PC-9 (cell line): ENCODE measurements at regions not wholly inside any gene's neighbourhood (a gene's known extent, or its start where the extent isn't known, plus 50 kb on each side); places are given as distances from the start of the nearest gene placed in this dataset.

Experiments used
- EZH2 ChIP-seq: fragments of 200-600 bp; sonication (generic); IDR thresholded peaks from 2 replicates; pipeline ENCODE4 v1.8.0; 2017; ENCODE audit warnings: antibody characterized with exemption, low read depth
- TF ChIP-seq, protein P1 (sequence below): fragments of 200-600 bp; sonication (generic); conservative IDR thresholded peaks from 2 replicates; pipeline ENCODE4 v1.6.1; 2017; ENCODE audit warnings: mixed run types, antibody characterized with exemption, mild to moderate bottlenecking, moderate library complexity

- TF ChIP-seq, protein P1, sequence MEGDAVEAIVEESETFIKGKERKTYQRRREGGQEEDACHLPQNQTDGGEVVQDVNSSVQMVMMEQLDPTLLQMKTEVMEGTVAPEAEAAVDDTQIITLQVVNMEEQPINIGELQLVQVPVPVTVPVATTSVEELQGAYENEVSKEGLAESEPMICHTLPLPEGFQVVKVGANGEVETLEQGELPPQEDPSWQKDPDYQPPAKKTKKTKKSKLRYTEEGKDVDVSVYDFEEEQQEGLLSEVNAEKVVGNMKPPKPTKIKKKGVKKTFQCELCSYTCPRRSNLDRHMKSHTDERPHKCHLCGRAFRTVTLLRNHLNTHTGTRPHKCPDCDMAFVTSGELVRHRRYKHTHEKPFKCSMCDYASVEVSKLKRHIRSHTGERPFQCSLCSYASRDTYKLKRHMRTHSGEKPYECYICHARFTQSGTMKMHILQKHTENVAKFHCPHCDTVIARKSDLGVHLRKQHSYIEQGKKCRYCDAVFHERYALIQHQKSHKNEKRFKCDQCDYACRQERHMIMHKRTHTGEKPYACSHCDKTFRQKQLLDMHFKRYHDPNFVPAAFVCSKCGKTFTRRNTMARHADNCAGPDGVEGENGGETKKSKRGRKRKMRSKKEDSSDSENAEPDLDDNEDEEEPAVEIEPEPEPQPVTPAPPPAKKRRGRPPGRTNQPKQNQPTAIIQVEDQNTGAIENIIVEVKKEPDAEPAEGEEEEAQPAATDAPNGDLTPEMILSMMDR = no peak
- no peak for TF ChIP-seq EZH2
Measured at GRCh38 chr12:83527810-83528209, 841.1 kb downstream of the TMTC2 start.
